HepG2 (cell line): ENCODE measurements at regions not wholly inside any gene's neighbourhood (a gene's known extent, or its start where the extent isn't known, plus 50 kb on each side); places are given as distances from the start of the nearest gene placed in this dataset.

ENCODE experiments used
- ATAC-seq: fragments of 200-7000 bp; cut with Tn5 transposase; 3 replicates; pipeline ENCODE4 v1.9.1; 2020; ENCODE audit warnings: mild to moderate bottlenecking, moderate library complexity
- BruUV-seq: library from RNA; stranded (reverse); fragments of 400-500 nt; replicated peaks from 2 replicates; lab custom pipeline; 2021; lab: Mats Ljungman, UMichigan
- CTCF ChIA-PET: fragments of 300-600 bp; formaldehyde crosslinking; extraction: SDS; loops from one replicate; lab custom pipeline; 2021; ENCODE audit warnings: low total read pairs, inconsistent platforms, low intra/inter-chr PET ratio; lab: Yijun Ruan, JAX
- POLR2A ChIA-PET: fragments of 350-600 bp; sonication (Branson Sonifier 250); formaldehyde crosslinking; loops from one replicate; lab custom pipeline; 2020; ENCODE audit warnings: antibody characterized with exemption, inconsistent platforms; lab: Yijun Ruan, JAX
- DNase-seq: peaks from one replicate; pipeline ENCODE4 v3.0.0-alpha.2; 2015; ENCODE audit warnings: low spot score
- FAIRE-seq: peaks from 3 replicates; lab custom pipeline; 2011; peaks lifted over from hg19 to GRCh38; lab: Jason Lieb, UNC
- H2AFZ ChIP-seq: one replicate; pipeline ENCODE4 v1.6.1; 2011; ENCODE audit warnings: low read length, inconsistent platforms
- H3K27ac ChIP-seq: fragments of 300-600 bp; 3 replicates; pipeline ENCODE4 v1.8.0; 2011; ENCODE audit warnings: mixed run types, mild to moderate bottlenecking, mixed read lengths, low read length, inconsistent platforms; ENCODE audit not compliant: insufficient read depth; ENCODE audit errors: extremely low read length
- H3K27me3 ChIP-seq, 2 experiments: fragments of 200-600 bp in 1 of 2; 2 replicates in 1 of 2; 3 replicates in 1 of 2; pipeline versions ENCODE4 v1.6.0 to v1.8.0; 2011; ENCODE audit warnings: low read length in 2 of 2, mild to moderate bottlenecking in 2 of 2, moderate library complexity in 2 of 2, inconsistent platforms in 1 of 2; ENCODE audit not compliant: insufficient read depth in 2 of 2, control insufficient read depth in 1 of 2
- H3K36me3 ChIP-seq, 2 experiments: fragments of 200-600 bp in 1 of 2; replicated peaks in 1 of 2; 2 replicates in 1 of 2; 3 replicates in 1 of 2; pipeline versions ENCODE4 v1.5.1 to v1.8.0; 2011; ENCODE audit warnings: low read length in 2 of 2, inconsistent platforms in 1 of 2; ENCODE audit not compliant: insufficient read depth in 2 of 2, control insufficient read depth in 1 of 2
- H3K4me1 ChIP-seq: 2 replicates; pipeline ENCODE4 v1.5.1; 2012; ENCODE audit warnings: low read length, inconsistent platforms; ENCODE audit not compliant: insufficient read depth
- H3K4me2 ChIP-seq: 2 replicates; pipeline ENCODE4 v1.6.0; 2011; ENCODE audit warnings: low read depth, low read length, inconsistent platforms
- H3K4me3 ChIP-seq, 3 experiments: fragments of 200-600 bp in 1 of 3; sonication (generic), shearing (Covaris generic) in 1 of 3; replicated peaks in 1 of 3; 2 replicates each; pipeline ENCODE4 v1.5.1; 2011 to 2016; ENCODE audit warnings: low read length in 3 of 3, inconsistent platforms in 2 of 3, low read depth in 2 of 3, mild to moderate bottlenecking in 2 of 3, control low read depth in 1 of 3, mixed read lengths in 1 of 3; ENCODE audit not compliant: insufficient read depth in 1 of 3
- H3K79me2 ChIP-seq: one replicate; pipeline ENCODE4 v1.6.1; 2011; ENCODE audit warnings: low read length, inconsistent platforms; ENCODE audit not compliant: insufficient read depth
- H3K9ac ChIP-seq: 2 replicates; pipeline ENCODE4 v1.6.0; 2011; ENCODE audit warnings: mild to moderate bottlenecking, low read depth, low read length, inconsistent platforms; ENCODE audit not compliant: insufficient read depth
- H3K9me3 ChIP-seq: 2 replicates; pipeline ENCODE4 v1.5.1; 2012; ENCODE audit warnings: mild to moderate bottlenecking, low read length
- H4K20me1 ChIP-seq: 2 replicates; pipeline ENCODE4 v1.6.0; 2011; ENCODE audit warnings: inconsistent platforms, mild to moderate bottlenecking, low read length, moderate library complexity; ENCODE audit not compliant: insufficient read depth
- ATF3 ChIP-seq: sonication (generic); formaldehyde crosslinking; IDR thresholded peaks from 2 replicates; pipeline ENCODE4 v1.4.0; 2020; ENCODE audit warnings: missing genetic modification reagents
- CREB1 ChIP-seq, 2 experiments: fragments of 450-650 bp in 1 of 2; IDR thresholded peaks; 2 replicates each; pipeline ENCODE4 v1.6.1; 2016 to 2017; ENCODE audit warnings: control low read depth in 1 of 2, mild to moderate bottlenecking in 1 of 2, missing compliant biosample characterization in 1 of 2, missing genetic modification characterization in 1 of 2
- HHEX ChIP-seq: IDR thresholded peaks from 2 replicates; pipeline ENCODE4 v1.6.1; 2016; ENCODE audit warnings: control low read depth
- MTF2 ChIP-seq: sonication (generic); formaldehyde crosslinking; IDR thresholded peaks from 2 replicates; pipeline ENCODE4 v1.5.0; 2020; ENCODE audit warnings: missing genetic modification reagents, borderline replicate concordance
- PRDM15 ChIP-seq: sonication (generic); formaldehyde crosslinking; IDR thresholded peaks from 2 replicates; pipeline ENCODE4 v1.4.0; 2020; ENCODE audit warnings: missing genetic modification reagents
- ZNF160 ChIP-seq: sonication (generic); formaldehyde crosslinking; IDR thresholded peaks from 2 replicates; pipeline ENCODE4 v1.8.0; 2022; ENCODE audit warnings: mild to moderate bottlenecking, inconsistent platforms, missing genetic modification reagents
- ZNF224 ChIP-seq: sonication (generic); formaldehyde crosslinking; IDR thresholded peaks from 2 replicates; pipeline ENCODE4 v1.5.0; 2020; ENCODE audit warnings: mild to moderate bottlenecking, missing genetic modification reagents
- ZNF292 ChIP-seq: sonication (generic); formaldehyde crosslinking; IDR thresholded peaks from 2 replicates; pipeline ENCODE4 v1.8.1; 2022; ENCODE audit warnings: mild to moderate bottlenecking, low read depth, missing genetic modification reagents, borderline replicate concordance
- ZNF367 ChIP-seq: sonication (generic); formaldehyde crosslinking; IDR thresholded peaks from 2 replicates; pipeline ENCODE4 v1.4.0; 2020; ENCODE audit warnings: missing genetic modification reagents, borderline replicate concordance
- ZNF383 ChIP-seq: sonication (generic); formaldehyde crosslinking; IDR thresholded peaks from 2 replicates; pipeline ENCODE4 v1.4.0; 2020; ENCODE audit warnings: missing genetic modification reagents, mild to moderate bottlenecking, borderline replicate concordance
- ZNF558 ChIP-seq: sonication (generic); formaldehyde crosslinking; IDR thresholded peaks from 2 replicates; pipeline ENCODE4 v1.9.0; 2022; ENCODE audit warnings: mild to moderate bottlenecking, missing genetic modification reagents, borderline replicate concordance
- ZNF564 ChIP-seq: sonication (generic); formaldehyde crosslinking; IDR thresholded peaks from 2 replicates; pipeline ENCODE4 v1.8.1; 2023; ENCODE audit warnings: mild to moderate bottlenecking, missing genetic modification reagents
- ZNF713 ChIP-seq: sonication (generic); formaldehyde crosslinking; IDR thresholded peaks from 2 replicates; pipeline ENCODE4 v1.4.0; 2020; ENCODE audit warnings: mild to moderate bottlenecking, missing genetic modification reagents
- WGBS: methylation state at CpG from one replicate; pipeline ENCODE4 v1.1.6; 2017; ENCODE audit warnings: low lambda C conversion rate; 5-methylcytosine and 5-hydroxymethylcytosine counted together
- in situ Hi-C: cut with HindIII; loops from 2 replicates; pipeline ENCODE4 v1.10.0; 2017; ENCODE audit warnings: low pct_unique_long_range_greater_than_20kb; ENCODE audit not compliant: extremely low pct_ligation_motif_present
- intact Hi-C: fragments of 100-400 bp; cut with micrococcal nuclease; formaldehyde crosslinking; loops from one replicate; pipeline ENCODE4 v1.10.0; 2022; ENCODE audit not compliant: unreplicated experiment

GRCh38 chr1:36595921-36596320, 113.2 kb upstream of the CSF3R start (continued):
- TF ChIP-seq ZNF558 (no peak), ZNF224 (no peak), PRDM15 (no peak), ZNF292 (CRISPR knock-in tag) (no peak), ATF3 (CRISPR knock-in tag) (no peak), ZNF367 (CRISPR knock-in tag) (no peak)

GRCh38 chr1:36595349-36595748, 112.6 kb upstream of the CSF3R start:
- TF ChIP-seq ZNF383 (CRISPR knock-in tag): no peak
- TF ChIP-seq ZNF564 (CRISPR knock-in tag): no peak
- no peak for TF ChIP-seq HHEX
- TF ChIP-seq ZNF160 (CRISPR knock-in tag): no peak
- no peak for TF ChIP-seq ZNF713 (CRISPR knock-in tag)
- no peak for TF ChIP-seq MTF2 (CRISPR knock-in tag)
- TF ChIP-seq CREB1 (IDR thresholded peaks at IDR 0.05): no peak
- no peak for TF ChIP-seq CREB1 (CRISPR knock-in tag; IDR thresholded peaks at IDR 0.05)
- TF ChIP-seq, all 625 proteins: peak for 0
- no peak overlapping the region for H3K9ac ChIP-seq
- ATAC-seq (no peak), FAIRE-seq (no peak), DNase-seq (no peak)
- POLR2A ChIA-PET: no interaction called here
- H3K27me3 ChIP-seq: peaks cover 7 to 40% of the 10 kb centered on the region in 2 experiments; a peak in 4 of 5 replicates
- CTCF ChIA-PET: no interaction called here
- H3K79me2 ChIP-seq: no peaks in the 10 kb centered on the region
- H3K27ac ChIP-seq: no peak overlapping the region
- in situ Hi-C loops: no loop called here
- intact Hi-C loops: no loop called here
- no peaks in the 10 kb centered on the region for H4K20me1 ChIP-seq
- BruUV-seq: no TSS peak
- H2AFZ ChIP-seq: no peak overlapping the region
- H3K36me3 ChIP-seq: no peaks in the 10 kb centered on the region
- no peaks in the 10 kb centered on the region for H3K4me1 ChIP-seq
- no peak overlapping the region for H3K4me3 ChIP-seq
- no peaks in the 10 kb centered on the region for H3K9me3 ChIP-seq
- WGBS: under 1% methylated on average over 10 of the region's 11 CpGs
- H3K4me2 ChIP-seq: no peak overlapping the region
